Thymus (tissue), 11 donors: ENCODE measurements at regions not wholly inside any gene's neighbourhood (a gene's known extent, or its start where the extent isn't known, plus 50 kb on each side); places are given as distances from the start of the nearest gene placed in this dataset.

ENCODE experiments used
- DNase-seq, 9 donors: peaks; one replicate each; pipeline ENCODE4 v3.0.0-alpha.2; 2013; ENCODE audit warnings: low spot score in 9 of 9, low read depth in 6 of 9, missing footprints in 1 of 9
- H3K27ac ChIP-seq, 2 donors: one replicate each; pipeline ENCODE4 v1.5.1; 2013; ENCODE audit warnings: control low read depth in 1 of 2, low read depth in 1 of 2, low read length in 1 of 2, mild to moderate bottlenecking in 1 of 2, moderate library complexity in 1 of 2
- H3K27me3 ChIP-seq, 2 donors: one replicate each; pipeline ENCODE4 v1.5.1; 2013; ENCODE audit warnings: low read length in 1 of 2; ENCODE audit not compliant: control insufficient read depth in 2 of 2, insufficient read depth in 1 of 2
- H3K36me3 ChIP-seq, 2 donors: one replicate each; pipeline ENCODE4 v1.5.1; 2013; ENCODE audit warnings: low read length in 1 of 2, mild to moderate bottlenecking in 1 of 2, moderate library complexity in 1 of 2; ENCODE audit not compliant: control insufficient read depth in 2 of 2, insufficient read depth in 2 of 2
- H3K4me1 ChIP-seq, 2 donors: one replicate each; pipeline ENCODE4 v1.5.1; 2013; ENCODE audit warnings: low read length in 2 of 2; ENCODE audit not compliant: control insufficient read depth in 2 of 2, insufficient read depth in 2 of 2
- H3K4me3 ChIP-seq, 2 donors: one replicate each; pipeline ENCODE4 v1.5.1; 2013; ENCODE audit warnings: low read length in 2 of 2, control low read depth in 1 of 2, mild to moderate bottlenecking in 1 of 2
- H3K9me3 ChIP-seq, 2 donors: one replicate each; pipeline ENCODE4 v1.5.1; 2013; ENCODE audit warnings: low read length in 1 of 2, mild to moderate bottlenecking in 1 of 2; ENCODE audit not compliant: control insufficient read depth in 2 of 2, insufficient read depth in 1 of 2
- WGBS: extraction: QIAGEN DNeasy Blood & Tissue Kit; methylation state at CpG from one replicate; pipeline ENCODE4 v1.1.7; 2013; 5-methylcytosine and 5-hydroxymethylcytosine counted together
- donor health status: healthy.

- H3K27ac ChIP-seq, result no peak overlapping the region
- WGBS, result 58% methylated on average over 1 of the region's 1 CpG
- no peaks in the 10 kb centered on the region for H3K4me1 ChIP-seq
- H3K9me3 ChIP-seq, result no peaks in the 10 kb centered on the region
- no peaks in the 10 kb centered on the region for H3K27me3 ChIP-seq
- DNase-seq, result no peak
- H3K4me3 ChIP-seq, result no peak overlapping the region
- no peaks in the 10 kb centered on the region for H3K36me3 ChIP-seq
These were observed 560.8 kb downstream of the POM121L12 start for GRCh38 chr7:53596230-53596629.

- H3K27me3 ChIP-seq, result no peaks in the 10 kb centered on the region
- peaks cover 0 to 6% of the 10 kb centered on the region in 2 donors for H3K9me3 ChIP-seq
- no peaks in the 10 kb centered on the region for H3K4me1 ChIP-seq
- H3K27ac ChIP-seq, result no peak overlapping the region
- H3K4me3 ChIP-seq, result no peak overlapping the region
- WGBS, result 88% methylated on average over 4 of the region's 4 CpGs
- no peaks in the 10 kb centered on the region for H3K36me3 ChIP-seq
- DNase-seq, result no peak
These were observed 564.9 kb downstream of the POM121L12 start for GRCh38 chr7:53600296-53600695.

- 88% methylated on average over 6 of the region's 6 CpGs for WGBS
- Histone ChIP-seq H3K4me1 (no peaks in the 10 kb centered on the region), H3K27ac (no peak overlapping the region)
These were observed 567.5 kb downstream of the POM121L12 start for GRCh38 chr7:53602817-53603418.

GRCh38 chr7:53603461-53603860, 568.0 kb downstream of the POM121L12 start:
- DNase-seq, result no peak
- no peak overlapping the region for H3K27ac ChIP-seq
- no peak overlapping the region for H3K4me3 ChIP-seq
- H3K36me3 ChIP-seq, result no peaks in the 10 kb centered on the region
- 92% methylated on average over 6 of the region's 6 CpGs for WGBS
- H3K4me1 ChIP-seq, result no peaks in the 10 kb centered on the region
- H3K9me3 ChIP-seq, result peaks cover 0 to 6% of the 10 kb centered on the region in 2 donors
- no peaks in the 10 kb centered on the region for H3K27me3 ChIP-seq

More at GRCh38 chr7:53602817-53603418, 567.5 kb downstream of the POM121L12 start:
- no peak for DNase-seq
- Histone ChIP-seq H3K36me3 (no peaks in the 10 kb centered on the region), H3K4me3 (no peak overlapping the region), H3K9me3 (peaks cover 0 to 6% of the 10 kb centered on the region in 2 donors), H3K27me3 (no peaks in the 10 kb centered on the region)

GRCh38 chr7:53604201-53604600, 568.8 kb downstream of the POM121L12 start:
- Histone ChIP-seq H3K36me3 (no peaks in the 10 kb centered on the region), H3K27me3 (no peaks in the 10 kb centered on the region), H3K27ac (no peak overlapping the region), H3K4me1 (no peaks in the 10 kb centered on the region), H3K4me3 (no peak overlapping the region), H3K9me3 (peaks cover 0 to 6% of the 10 kb centered on the region in 2 donors)
- WGBS, result 90% methylated on average over 6 of the region's 6 CpGs
- DNase-seq, result no peak

GRCh38 chr7:53607961-53608360, 572.5 kb downstream of the POM121L12 start:
- no peaks in the 10 kb centered on the region for H3K36me3 ChIP-seq
- no peak overlapping the region for H3K27ac ChIP-seq
- H3K27me3 ChIP-seq, result no peaks in the 10 kb centered on the region
- H3K9me3 ChIP-seq, result peaks cover 0 to 5% of the 10 kb centered on the region in 2 donors
- no peak for DNase-seq
- H3K4me1 ChIP-seq, result no peaks in the 10 kb centered on the region
- no peak overlapping the region for H3K4me3 ChIP-seq
- WGBS, result 40% methylated on average over 1 of the region's 1 CpG

- no peak for DNase-seq
- Histone ChIP-seq H3K9me3 (no peaks in the 10 kb centered on the region), H3K36me3 (no peaks in the 10 kb centered on the region), H3K27me3 (no peaks in the 10 kb centered on the region), H3K4me1 (no peaks in the 10 kb centered on the region), H3K27ac (no peak overlapping the region), H3K4me3 (no peak overlapping the region)
- WGBS, result 91% methylated on average over 1 of the region's 1 CpG
These were observed 573.8 kb downstream of the POM121L12 start for GRCh38 chr7:53609185-53609584.

- H3K9me3 ChIP-seq, result peaks cover 0 to 2% of the 10 kb centered on the region in 2 donors
- WGBS, result 67% methylated on average over 3 of the region's 3 CpGs
- no peak overlapping the region for H3K27ac ChIP-seq
- no peaks in the 10 kb centered on the region for H3K4me1 ChIP-seq
- no peak for DNase-seq
- H3K27me3 ChIP-seq, result no peaks in the 10 kb centered on the region
- no peaks in the 10 kb centered on the region for H3K36me3 ChIP-seq
- no peak overlapping the region for H3K4me3 ChIP-seq
These were observed 575.6 kb downstream of the POM121L12 start for GRCh38 chr7:53611043-53611442.

GRCh38 chr7:53624356-53624755, 588.9 kb downstream of the POM121L12 start:
- Histone ChIP-seq H3K36me3 (no peaks in the 10 kb centered on the region), H3K27me3 (no peaks in the 10 kb centered on the region), H3K27ac (no peak overlapping the region), H3K9me3 (no peaks in the 10 kb centered on the region), H3K4me1 (no peaks in the 10 kb centered on the region), H3K4me3 (no peak overlapping the region)
- DNase-seq, result no peak
- WGBS, result 90% methylated on average over 4 of the region's 4 CpGs
